ENCODE measurements at regions not wholly inside any gene's neighbourhood (a gene's known extent, or its start where the extent isn't known, plus 50 kb on each side); places are given as distances from the start of the nearest gene placed in this dataset.
"Not testable (repeated sequence)": the region's sequence is repeated elsewhere in the genome, so short reads cannot be mapped to it uniquely, and the experiment has no call there.

- DNase-seq = not testable (repeated sequence)
These were observed 463.5 kb downstream of the CSNK1G3 start for GRCh38 chr5:123975521-123975920.

DNA sequence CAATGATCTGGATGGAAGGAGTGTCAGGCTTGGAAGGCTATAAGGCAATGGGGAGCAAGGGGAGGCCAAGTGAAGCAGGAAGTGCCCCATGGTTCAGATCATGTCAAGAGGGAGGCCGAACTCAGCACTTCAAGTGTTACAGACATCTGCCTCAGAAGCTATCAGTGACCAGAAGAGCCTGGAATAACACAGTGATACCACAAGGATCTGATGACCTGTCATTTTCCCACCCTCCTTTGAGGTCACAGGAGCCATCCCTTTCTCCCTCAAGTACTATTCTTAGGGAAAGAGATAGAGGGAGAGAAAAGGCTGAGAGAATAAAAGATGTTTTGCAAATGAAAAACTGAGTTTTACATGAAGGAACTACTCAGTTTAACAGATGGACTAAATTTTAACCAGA, 454.8 kb downstream of the CSNK1G3 start:
- DNase-seq = no peak

DNA sequence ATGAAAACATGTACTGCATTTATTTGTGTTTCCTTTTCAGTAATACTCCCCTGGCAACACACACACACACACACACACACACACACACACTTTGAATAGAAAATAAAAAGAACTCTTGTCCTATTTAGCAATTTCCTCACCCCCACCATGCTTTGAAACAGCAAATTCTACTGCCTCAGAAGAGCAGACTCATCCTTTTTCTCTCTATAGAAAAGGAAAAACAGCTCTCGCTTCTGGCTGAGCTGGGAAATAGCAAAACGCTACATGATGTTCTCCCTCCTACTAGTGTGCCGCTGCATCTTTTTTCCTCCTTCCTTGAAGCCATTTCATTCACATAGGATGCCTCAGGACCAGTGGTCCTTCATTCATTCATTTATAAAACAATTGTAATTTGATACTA, 453.6 kb downstream of the CSNK1G3 start:
- no peak for DNase-seq

GRCh38 chr5:123964884-123965283, 452.9 kb downstream of the CSNK1G3 start:
- no peak for DNase-seq

DNA sequence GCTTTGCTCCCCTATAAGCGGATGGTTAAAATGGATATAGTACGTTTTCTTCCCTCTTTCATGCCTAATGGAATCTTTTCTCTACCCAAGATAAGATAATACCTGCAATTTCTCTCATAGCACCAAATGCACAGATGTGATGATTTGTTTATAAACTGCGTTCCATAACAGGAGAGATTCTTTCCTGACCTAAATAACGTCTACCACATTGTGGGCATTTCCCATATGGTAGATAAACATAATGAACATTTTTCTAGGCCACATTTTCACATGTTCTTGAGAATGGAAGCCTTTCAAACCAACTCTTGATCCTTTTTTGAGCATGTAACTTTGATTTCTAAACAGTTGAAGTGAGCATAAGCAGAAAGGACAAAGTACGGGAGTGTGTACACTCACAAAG, 448.5 kb downstream of the CSNK1G3 start:
- DNase-seq = no peak

- DNase-seq = no peak
These were observed 439.6 kb downstream of the CSNK1G3 start for GRCh38 chr5:123951582-123951977.

- no peak for DNase-seq
These were observed 439.0 kb downstream of the CSNK1G3 start for GRCh38 chr5:123950701-123951581.

DNA sequence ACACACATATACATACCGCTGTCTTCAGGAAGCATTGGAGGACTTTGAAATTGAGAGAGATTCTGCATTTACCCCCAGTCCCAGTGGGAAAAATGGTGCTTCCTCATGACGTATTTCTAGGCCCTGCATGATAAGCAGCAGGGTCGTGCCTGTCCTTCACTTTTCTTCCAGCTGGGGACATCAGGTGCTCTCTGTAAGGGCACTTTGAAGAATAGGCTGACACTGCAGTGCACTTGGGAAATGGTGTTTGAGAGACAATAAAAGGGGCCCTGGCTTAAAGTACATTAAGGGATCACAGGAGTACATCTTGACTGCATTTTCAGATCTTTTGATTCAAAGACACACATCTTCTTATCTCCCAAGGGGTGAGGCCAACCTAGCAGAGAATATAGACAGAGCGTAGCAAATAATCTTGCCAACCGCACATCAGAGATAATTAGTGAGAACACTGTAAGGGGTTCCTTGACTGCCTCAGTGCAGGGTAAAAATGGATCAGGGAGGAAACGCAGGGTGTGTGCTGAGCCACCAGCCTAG, 437.9 kb downstream of the CSNK1G3 start:
- DNase-seq = no peak

DNA sequence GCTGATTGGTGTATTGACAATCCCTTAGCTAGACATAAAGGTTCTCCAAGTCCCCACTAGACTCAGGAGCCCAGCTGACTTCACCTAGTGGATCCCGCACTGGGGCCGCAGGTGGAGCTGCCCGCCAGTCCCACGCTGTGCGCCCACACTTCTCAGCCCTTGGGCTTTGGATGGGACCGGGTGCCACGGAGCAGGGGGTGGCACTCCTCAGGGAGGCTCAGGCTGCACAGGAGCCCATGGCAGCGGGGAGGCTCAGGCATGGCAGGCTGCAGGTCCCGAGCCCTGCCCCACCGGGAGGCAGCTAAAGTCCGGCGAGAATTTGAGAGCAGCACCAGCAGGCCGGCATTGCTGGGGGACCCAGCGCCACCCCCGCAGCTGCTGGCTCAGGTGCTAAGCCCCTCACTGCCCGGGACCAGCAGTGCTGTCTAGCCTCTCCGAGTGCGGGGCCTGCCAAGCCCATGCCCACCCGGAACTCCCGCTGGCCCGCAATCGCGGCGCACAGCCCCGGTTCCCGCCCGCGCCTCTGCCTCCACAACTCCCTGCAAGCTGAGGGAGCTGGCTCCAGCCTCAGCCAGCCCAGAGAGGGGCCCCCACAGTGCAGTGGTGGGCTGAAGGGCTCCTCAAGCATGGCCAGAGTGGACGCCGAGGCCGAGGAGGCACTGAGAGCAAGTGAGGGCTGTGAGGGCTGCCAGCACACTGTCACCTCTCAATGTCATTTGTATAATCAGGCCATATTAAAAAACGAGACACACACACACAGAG, 437.2 kb downstream of the CSNK1G3 start:
- DNase-seq = no peak

- DNase-seq = no peak
These were observed 435.8 kb downstream of the CSNK1G3 start for GRCh38 chr5:123947797-123948196.

GRCh38 chr5:123945548-123945947, 433.6 kb downstream of the CSNK1G3 start:
- no peak for DNase-seq

DNA sequence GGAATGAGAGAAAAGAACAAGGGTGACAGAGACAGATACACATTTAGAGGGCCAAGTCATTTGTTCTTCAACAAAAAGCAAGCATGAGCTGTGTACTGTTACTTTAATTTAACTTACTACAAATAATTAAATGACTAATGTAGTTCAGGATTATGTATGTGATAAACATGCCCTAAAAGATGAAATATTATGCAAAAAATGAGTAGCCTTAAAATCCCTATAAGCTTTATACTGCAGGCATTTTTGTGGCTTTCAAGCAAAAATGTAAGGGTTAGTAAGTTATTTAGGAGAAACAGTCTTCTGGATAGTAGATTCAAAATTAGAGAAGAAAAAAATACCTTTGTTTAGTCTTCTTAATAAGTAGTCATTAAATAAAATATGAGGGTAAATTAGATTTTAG, 431.2 kb downstream of the CSNK1G3 start:
- DNase-seq = no peak

- no peak for DNase-seq
These were observed 428.4 kb downstream of the CSNK1G3 start for GRCh38 chr5:123940416-123940815.

DNA sequence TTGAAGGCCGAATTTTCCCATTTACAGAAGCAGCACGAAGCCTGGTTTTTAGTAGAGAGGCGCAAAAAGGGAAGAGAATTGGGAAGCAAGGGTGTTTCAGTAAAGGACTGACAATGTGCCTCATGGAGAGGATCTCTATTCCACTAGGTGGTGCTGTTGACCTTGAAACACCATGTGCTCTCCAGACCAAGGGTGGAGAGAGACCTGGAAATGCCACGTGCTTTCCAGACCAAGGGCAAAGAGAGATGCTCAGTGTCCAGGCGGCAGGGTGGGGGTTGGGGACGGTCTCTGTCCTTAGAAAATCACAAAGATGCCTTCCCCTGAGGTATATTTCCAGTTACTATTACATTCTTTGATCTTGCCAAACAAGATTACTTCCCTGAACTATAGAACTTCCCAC, 425.3 kb downstream of the CSNK1G3 start:
- peak; percentile 0 for DNase-seq

DNA sequence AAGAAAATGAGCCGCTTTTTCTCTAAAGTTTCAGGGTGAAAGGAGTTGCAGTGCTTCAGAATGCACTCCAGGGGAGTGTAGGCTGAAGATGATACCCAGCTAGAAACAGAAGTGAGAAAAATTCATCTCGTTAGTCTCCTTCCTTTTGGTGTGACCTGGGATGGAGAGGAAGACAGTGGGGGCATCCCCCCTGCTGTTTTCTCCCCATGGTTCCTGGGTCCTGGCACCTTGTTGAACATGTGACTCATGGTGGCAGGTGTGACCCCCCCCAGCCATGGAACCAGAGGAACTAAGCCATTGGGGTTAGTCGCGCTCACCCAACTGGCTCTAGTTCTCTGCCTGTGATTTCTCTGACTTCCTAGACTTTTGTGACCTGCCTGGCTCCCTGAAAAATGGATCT, 424.6 kb downstream of the CSNK1G3 start:
- no peak for DNase-seq

- not testable (repeated sequence) for DNase-seq
These were observed 421.8 kb downstream of the CSNK1G3 start for GRCh38 chr5:123933812-123934211.

- DNase-seq = no peak
These were observed 417.1 kb downstream of the CSNK1G3 start for GRCh38 chr5:123929055-123929474.

GRCh38 chr5:123928401-123928800, 416.4 kb downstream of the CSNK1G3 start:
- no peak for DNase-seq

GRCh38 chr5:123921193-123921592, 409.2 kb downstream of the CSNK1G3 start:
- DNase-seq = no peak

- DNase-seq = no peak
These were observed 404.6 kb downstream of the CSNK1G3 start for GRCh38 chr5:123916345-123917121.

DNA sequence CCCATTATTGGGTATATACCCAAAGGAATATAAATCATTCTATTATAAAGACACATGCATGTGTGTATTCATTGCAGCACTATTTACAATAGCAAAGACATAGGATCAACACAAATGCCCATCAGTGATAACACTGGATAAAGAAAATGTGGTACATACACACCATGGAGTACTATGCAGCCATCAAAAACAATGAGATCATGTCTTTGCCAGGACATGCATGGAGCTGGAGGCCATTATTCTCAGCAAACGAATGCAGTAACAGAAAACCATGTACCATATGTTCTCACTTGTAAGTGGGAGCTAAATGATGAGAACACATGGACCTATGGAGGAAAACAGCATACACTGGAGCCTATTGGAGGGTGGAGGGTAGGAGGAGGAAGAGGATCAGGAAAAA, 402.4 kb downstream of the CSNK1G3 start:
- DNase-seq = no peak

GRCh38 chr5:123907349-123907748, 395.4 kb downstream of the CSNK1G3 start:
- DNase-seq = no peak

- DNase-seq = no peak
These were observed 394.8 kb downstream of the CSNK1G3 start for GRCh38 chr5:123906698-123907295.
